Smooth muscle cell (in vitro differentiated cells): ENCODE measurements at regions not wholly inside any gene's neighbourhood (a gene's known extent, or its start where the extent isn't known, plus 50 kb on each side); places are given as distances from the start of the nearest gene placed in this dataset.

Experiments used
- DNase-seq: peaks from one replicate; lab custom pipeline; 2025; ENCODE audit not compliant: unreplicated experiment; lab: John Stamatoyannopoulos, UW
- H2AFZ ChIP-seq: fragments of 200-600 bp; sonication (generic); 2 replicates; pipeline ENCODE4 v1.6.0; 2016; ENCODE audit warnings: antibody characterized with exemption, low read depth, mild to moderate bottlenecking
- H3F3A ChIP-seq: fragments of 200-600 bp; sonication (generic); 2 replicates; pipeline ENCODE4 v1.6.0; 2017; ENCODE audit warnings: antibody characterized with exemption, low read depth
- H3K27ac ChIP-seq: fragments of 200-600 bp; sonication (generic); 2 replicates; pipeline ENCODE4 v1.5.1; 2016; ENCODE audit warnings: low read depth, mild to moderate bottlenecking
- H3K27me3 ChIP-seq: fragments of 200-600 bp; sonication (generic); 2 replicates; pipeline ENCODE4 v1.6.1; 2016; ENCODE audit warnings: low read depth, mild to moderate bottlenecking
- H3K36me3 ChIP-seq: fragments of 200-600 bp; sonication (generic); 2 replicates; pipeline ENCODE4 v1.5.1; 2016; ENCODE audit warnings: low read depth
- H3K4me1 ChIP-seq: fragments of 200-600 bp; sonication (generic); 2 replicates; pipeline ENCODE4 v1.5.1; 2016; ENCODE audit warnings: low read depth
- H3K4me2 ChIP-seq: fragments of 200-600 bp; sonication (generic); 2 replicates; pipeline ENCODE4 v1.6.0; 2016; ENCODE audit warnings: mild to moderate bottlenecking
- H3K4me3 ChIP-seq: fragments of 200-600 bp; sonication (generic); 2 replicates; pipeline ENCODE4 v1.5.1; 2016; ENCODE audit warnings: mild to moderate bottlenecking
- H3K79me2 ChIP-seq: fragments of 200-600 bp; sonication (generic); 2 replicates; pipeline ENCODE4 v1.6.0; 2016; ENCODE audit warnings: low read depth, mild to moderate bottlenecking
- H3K9ac ChIP-seq: fragments of 200-600 bp; sonication (generic); 2 replicates; pipeline ENCODE4 v1.6.0; 2016; ENCODE audit warnings: low read depth
- H3K9me3 ChIP-seq: fragments of 200-600 bp; sonication (generic); replicated peaks from 2 replicates; pipeline ENCODE4 v1.5.1; 2016; ENCODE audit warnings: low read depth
- H4K20me1 ChIP-seq: fragments of 200-600 bp; sonication (generic); 2 replicates; pipeline ENCODE4 v1.6.0; 2016; ENCODE audit warnings: low read depth
- WGBS: methylation state at CpG from one replicate; pipeline ENCODE4 v1.1.7; 2016; ENCODE audit warnings: low lambda C conversion rate; 5-methylcytosine and 5-hydroxymethylcytosine counted together
- TF ChIP-seq, protein P1 (sequence below): fragments of 200-600 bp; sonication (generic); IDR thresholded peaks from 2 replicates; pipeline ENCODE4 v1.5.1; 2017; ENCODE audit warnings: borderline replicate concordance, mild to moderate bottlenecking, antibody characterized with exemption; ENCODE audit not compliant: insufficient read depth, poor library complexity, severe bottlenecking

DNA sequence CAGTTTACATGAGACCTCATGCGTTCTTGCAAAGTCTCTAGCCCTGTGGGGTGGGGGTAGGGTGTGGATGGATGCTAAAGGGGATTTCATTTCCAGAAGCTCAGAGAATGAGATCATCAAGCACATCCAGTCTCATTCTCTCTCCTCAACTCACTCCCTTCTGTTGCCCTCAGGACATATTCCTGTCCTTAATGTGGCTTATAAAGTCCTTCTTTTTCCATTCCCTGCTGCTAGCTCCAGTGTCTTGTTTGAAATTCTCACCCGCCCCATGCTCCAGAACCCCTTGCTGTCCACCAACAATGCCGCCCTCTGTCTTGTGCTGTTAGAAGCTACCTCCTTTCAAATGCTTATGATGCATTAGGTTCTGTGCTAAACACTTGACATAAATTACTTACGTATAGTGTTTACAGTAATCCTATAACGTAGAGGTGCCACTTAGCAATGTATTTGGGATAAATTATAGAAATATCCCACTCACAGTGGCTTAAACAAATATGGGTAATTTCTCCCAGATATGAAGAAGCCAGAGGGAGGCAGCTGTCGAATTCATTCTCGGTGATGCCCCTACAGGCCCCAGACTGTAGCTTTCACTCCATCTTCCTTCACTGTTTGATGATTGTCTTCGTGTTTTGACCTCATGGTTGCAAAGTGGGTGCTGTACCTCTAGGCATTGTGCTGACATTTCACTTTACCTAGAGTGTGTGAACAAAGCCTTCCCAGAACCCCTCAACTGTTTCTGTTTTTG is 273.1 kb upstream of the TBL1XR1 start:
- Histone ChIP-seq H3F3A (no peaks in the 10 kb centered on the region), H3K27me3 (no peaks in the 10 kb centered on the region), H3K4me2 (peak overlapping the region; percentile 2), H3K9ac (no peak overlapping the region), H3K4me1 (peaks cover 5% of the 10 kb centered on the region), H3K79me2 (no peaks in the 10 kb centered on the region), H4K20me1 (no peaks in the 10 kb centered on the region), H3K27ac (peak overlapping the region; percentile 90), H3K36me3 (no peaks in the 10 kb centered on the region), H2AFZ (no peak overlapping the region), H3K4me3 (no peak overlapping the region), H3K9me3 (no peaks in the 10 kb centered on the region)
- no peak for DNase-seq
- TF ChIP-seq, protein P1, sequence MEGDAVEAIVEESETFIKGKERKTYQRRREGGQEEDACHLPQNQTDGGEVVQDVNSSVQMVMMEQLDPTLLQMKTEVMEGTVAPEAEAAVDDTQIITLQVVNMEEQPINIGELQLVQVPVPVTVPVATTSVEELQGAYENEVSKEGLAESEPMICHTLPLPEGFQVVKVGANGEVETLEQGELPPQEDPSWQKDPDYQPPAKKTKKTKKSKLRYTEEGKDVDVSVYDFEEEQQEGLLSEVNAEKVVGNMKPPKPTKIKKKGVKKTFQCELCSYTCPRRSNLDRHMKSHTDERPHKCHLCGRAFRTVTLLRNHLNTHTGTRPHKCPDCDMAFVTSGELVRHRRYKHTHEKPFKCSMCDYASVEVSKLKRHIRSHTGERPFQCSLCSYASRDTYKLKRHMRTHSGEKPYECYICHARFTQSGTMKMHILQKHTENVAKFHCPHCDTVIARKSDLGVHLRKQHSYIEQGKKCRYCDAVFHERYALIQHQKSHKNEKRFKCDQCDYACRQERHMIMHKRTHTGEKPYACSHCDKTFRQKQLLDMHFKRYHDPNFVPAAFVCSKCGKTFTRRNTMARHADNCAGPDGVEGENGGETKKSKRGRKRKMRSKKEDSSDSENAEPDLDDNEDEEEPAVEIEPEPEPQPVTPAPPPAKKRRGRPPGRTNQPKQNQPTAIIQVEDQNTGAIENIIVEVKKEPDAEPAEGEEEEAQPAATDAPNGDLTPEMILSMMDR: no peak
- 73% methylated on average over 8 of the region's 8 CpGs for WGBS

DNA sequence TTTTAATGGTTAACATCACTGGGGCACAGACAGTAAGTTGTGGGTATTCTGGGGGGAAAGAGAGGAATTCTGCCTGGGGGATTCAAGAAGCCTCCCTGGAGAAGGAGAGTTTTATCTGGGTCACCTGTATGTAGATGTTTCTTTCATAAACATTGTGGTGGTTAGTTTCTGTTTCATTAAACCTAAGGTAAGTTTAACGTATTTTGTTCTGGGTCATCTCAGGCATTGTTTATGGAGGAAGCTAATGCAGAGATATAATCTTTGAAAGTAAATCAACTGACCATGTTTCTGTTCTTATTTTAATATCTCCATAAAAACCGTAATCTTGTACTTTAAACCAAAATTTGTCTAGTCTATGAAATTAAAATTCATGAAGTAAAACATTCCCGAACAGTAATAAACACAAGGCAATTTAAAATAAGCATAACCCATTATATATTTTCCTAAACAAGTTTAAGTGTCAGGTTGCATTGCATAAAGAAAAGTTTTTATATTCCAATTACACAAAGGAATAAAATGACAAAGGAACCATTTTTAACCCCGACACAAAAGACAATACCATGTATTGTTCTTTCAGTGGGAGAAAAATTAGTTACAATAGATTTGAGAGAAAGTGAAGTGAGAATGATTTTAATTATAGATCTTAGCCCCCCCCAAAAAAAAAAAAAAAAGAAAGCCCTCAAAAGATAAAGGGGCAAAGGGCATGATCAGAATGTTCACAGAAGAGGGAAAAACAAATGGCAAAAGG is 274.6 kb upstream of the TBL1XR1 start:
- no peaks in the 10 kb centered on the region for H3K9me3 ChIP-seq
- H3K4me1 ChIP-seq: peaks cover 5% of the 10 kb centered on the region
- no peaks in the 10 kb centered on the region for H4K20me1 ChIP-seq
- WGBS: 95% methylated on average over 4 of the region's 4 CpGs
- H2AFZ ChIP-seq: no peak overlapping the region
- TF ChIP-seq, protein P1: no peak
- no peak for DNase-seq
- H3K27me3 ChIP-seq: no peaks in the 10 kb centered on the region
- no peak overlapping the region for H3K4me3 ChIP-seq
- no peak overlapping the region for H3K27ac ChIP-seq
- H3K4me2 ChIP-seq: no peak overlapping the region
- H3F3A ChIP-seq: no peaks in the 10 kb centered on the region
- no peaks in the 10 kb centered on the region for H3K36me3 ChIP-seq
- H3K9ac ChIP-seq: no peak overlapping the region
- no peaks in the 10 kb centered on the region for H3K79me2 ChIP-seq

DNA sequence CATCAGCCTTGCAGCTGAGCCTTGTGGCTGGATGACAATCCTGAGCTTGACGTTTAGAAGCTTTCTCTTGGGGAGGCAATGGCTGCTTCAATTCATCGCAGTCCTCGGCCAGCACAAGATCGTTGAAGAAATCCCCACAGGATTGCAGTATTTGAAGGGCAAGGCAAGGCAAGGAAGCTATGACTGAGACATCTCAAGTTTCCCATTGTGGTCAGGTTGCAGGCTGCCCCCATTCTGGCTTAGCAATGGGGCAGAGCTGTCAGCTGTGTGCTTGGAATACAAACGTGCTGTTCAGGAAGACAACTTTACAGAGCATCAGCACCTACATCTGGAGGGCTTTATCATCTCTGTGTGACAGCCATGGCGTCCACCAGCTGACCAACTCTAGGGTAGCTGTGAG is 275.9 kb upstream of the TBL1XR1 start:
- Histone ChIP-seq H4K20me1 (no peaks in the 10 kb centered on the region), H3F3A (no peaks in the 10 kb centered on the region), H3K4me3 (no peak overlapping the region), H3K27ac (no peak overlapping the region), H3K4me2 (no peak overlapping the region), H3K4me1 (peaks cover 8% of the 10 kb centered on the region), H3K9me3 (no peaks in the 10 kb centered on the region), H3K9ac (no peak overlapping the region), H3K79me2 (no peaks in the 10 kb centered on the region), H3K36me3 (no peaks in the 10 kb centered on the region), H3K27me3 (no peaks in the 10 kb centered on the region), H2AFZ (no peak overlapping the region)
- 68% methylated on average over 6 of the region's 6 CpGs for WGBS
- TF ChIP-seq, protein P1: no peak
- DNase-seq: no peak

DNA sequence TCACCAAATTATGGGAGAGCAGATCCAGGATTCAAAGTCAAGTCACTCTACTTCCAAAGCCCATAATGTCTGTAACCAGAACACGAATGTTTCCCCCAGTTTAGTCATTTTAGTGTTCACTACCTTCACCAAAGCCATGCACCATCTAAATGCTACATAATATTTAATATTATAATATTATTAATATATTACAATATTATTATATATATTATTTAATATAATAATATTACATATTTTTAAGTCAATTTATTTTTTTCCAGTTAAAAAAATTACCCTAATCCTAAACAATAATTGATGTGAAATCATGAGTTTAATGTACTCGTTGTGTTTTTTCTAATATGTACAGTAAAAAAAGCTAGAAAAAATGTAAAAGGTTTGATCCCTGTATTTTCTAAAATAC is 276.6 kb upstream of the TBL1XR1 start:
- DNase-seq: no peak
- 94% methylated on average over 2 of the region's 2 CpGs for WGBS
- Histone ChIP-seq H4K20me1 (no peaks in the 10 kb centered on the region), H3K4me3 (no peak overlapping the region), H3K36me3 (no peaks in the 10 kb centered on the region), H2AFZ (no peak overlapping the region), H3K27me3 (no peaks in the 10 kb centered on the region), H3K27ac (no peak overlapping the region), H3K9me3 (no peaks in the 10 kb centered on the region), H3K79me2 (no peaks in the 10 kb centered on the region), H3K9ac (no peak overlapping the region), H3F3A (no peaks in the 10 kb centered on the region), H3K4me2 (no peak overlapping the region), H3K4me1 (peaks cover 4% of the 10 kb centered on the region)
- TF ChIP-seq, protein P1: no peak
